ENCODE measurements at regions not wholly inside any gene's neighbourhood (a gene's known extent, or its start where the extent isn't known, plus 50 kb on each side); places are given as distances from the start of the nearest gene placed in this dataset.

GRCh38 chr9:115930472-115930871, 223.1 kb upstream of the PAPPA start:
- Mint-ChIP-seq H3K4me1 (peaks cover 9% of the 10 kb centered on the region), H3K4me3 (no peak overlapping the region), H3K9me3 (peaks cover 4% of the 10 kb centered on the region; the same call in 1 of the 2 replicates), H3K36me3 (no peaks in the 10 kb centered on the region), H3K27ac (no peak overlapping the region), H3K27me3 (ENCODE audit: low read depth) (no peaks in the 10 kb centered on the region)
- TF ChIP-seq ZMAT4 (CRISPR knock-in tag; IDR thresholded peaks at IDR 0.05) (no peak), PREB (CRISPR knock-in tag; IDR thresholded peaks at IDR 0.05; ENCODE audit: borderline replicate concordance) (no peak), CTCF (IDR thresholded peaks at IDR 0.05) (no peak), ZNF671 (CRISPR knock-in tag; IDR thresholded peaks at IDR 0.05) (no peak), ARID4B (CRISPR knock-in tag; IDR thresholded peaks at IDR 0.05; ENCODE audit: borderline replicate concordance) (no peak), ATF2 (CRISPR knock-in tag; IDR thresholded peaks at IDR 0.05; ENCODE audit: borderline replicate concordance, low read depth) (no peak), RORB (CRISPR knock-in tag; IDR thresholded peaks at IDR 0.05) (no peak), ERG (CRISPR knock-in tag; IDR thresholded peaks at IDR 0.05) (no peak), ESRRA (CRISPR knock-in tag; IDR thresholded peaks at IDR 0.05; ENCODE audit: borderline replicate concordance) (no peak), ZNF317 (CRISPR knock-in tag; IDR thresholded peaks at IDR 0.05; ENCODE audit: borderline replicate concordance, low read depth) (no peak), SOX15 (CRISPR knock-in tag; IDR thresholded peaks at IDR 0.05) (no peak), ZNF423 (CRISPR knock-in tag; IDR thresholded peaks at IDR 0.05) (no peak), MXD4 (CRISPR knock-in tag; IDR thresholded peaks at IDR 0.05; ENCODE audit: borderline replicate concordance) (no peak), CBFB (CRISPR knock-in tag; IDR thresholded peaks at IDR 0.05; ENCODE audit: low read depth) (no peak), SMAD4 (CRISPR knock-in tag; IDR thresholded peaks at IDR 0.05) (no peak), MAX (CRISPR knock-in tag; IDR thresholded peaks at IDR 0.05) (no peak), FOXJ3 (CRISPR knock-in tag; IDR thresholded peaks at IDR 0.05; ENCODE audit: borderline replicate concordance) (no peak)
- CTCF ChIA-PET: no interaction called here
- ATAC-seq (no peak), DNase-seq (ENCODE audit: low spot score) (no peak)
- POLR2A ChIA-PET: no interaction called here
